Activated CD8-positive, alpha-beta memory T cell treated with anti-CD3 and anti-CD28 coated beads for 48 hours (primary cell): ENCODE measurements at regions not wholly inside any gene's neighbourhood (a gene's known extent, or its start where the extent isn't known, plus 50 kb on each side); places are given as distances from the start of the nearest gene placed in this dataset.
A peak's percentile ranks its signal among the peaks of the same experiment; 100 is the strongest.

Source experiments
- DNase-seq, 3 experiments: peaks; one replicate each; pipeline ENCODE4 v3.0.0-alpha.2; 2020; ENCODE audit warnings: low read depth in 2 of 3, low spot score in 2 of 3

DNA sequence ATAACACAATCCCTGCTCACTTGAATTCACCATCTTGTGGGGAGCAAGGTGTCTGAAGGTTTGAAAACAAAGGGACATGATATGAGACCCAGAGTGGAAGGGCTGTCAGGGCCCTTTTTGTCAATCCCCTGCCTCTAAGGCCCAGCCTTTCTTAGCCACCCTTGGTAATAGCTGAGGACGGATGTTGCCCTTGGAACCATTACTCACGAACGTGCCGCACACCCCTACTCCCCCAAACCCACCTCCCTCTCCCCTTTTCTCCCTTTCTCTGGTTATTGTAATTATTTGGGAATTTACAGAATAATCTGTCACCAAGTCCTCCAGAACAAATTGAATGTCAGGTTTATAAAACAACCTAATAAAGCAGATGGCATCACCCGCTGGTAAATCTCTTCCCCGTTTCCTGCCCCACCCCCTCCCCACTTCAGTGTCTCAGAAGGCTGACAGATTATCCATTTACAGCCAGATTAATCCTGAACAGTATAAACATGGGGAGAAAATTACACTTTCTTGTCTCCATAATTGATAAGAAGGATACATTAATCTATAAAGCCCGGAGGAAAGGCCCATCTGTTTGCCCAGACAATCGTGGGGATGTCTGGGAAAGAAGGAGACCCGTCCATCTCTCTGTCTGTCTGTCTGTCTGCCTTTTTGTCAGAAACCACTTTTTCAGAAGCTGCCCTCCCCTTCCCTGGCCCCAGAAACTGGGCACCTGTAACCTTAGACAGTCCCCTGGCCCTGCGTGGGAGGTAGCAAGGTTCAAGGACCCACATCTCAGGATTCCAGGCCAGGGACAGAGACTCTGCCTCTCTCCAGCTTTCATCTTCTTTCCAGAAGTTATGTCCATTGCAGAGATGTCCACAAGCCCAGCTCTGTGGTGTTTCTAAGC lies 60.6 kb upstream of the CD34 start:
- DNase-seq: no peak

DNA sequence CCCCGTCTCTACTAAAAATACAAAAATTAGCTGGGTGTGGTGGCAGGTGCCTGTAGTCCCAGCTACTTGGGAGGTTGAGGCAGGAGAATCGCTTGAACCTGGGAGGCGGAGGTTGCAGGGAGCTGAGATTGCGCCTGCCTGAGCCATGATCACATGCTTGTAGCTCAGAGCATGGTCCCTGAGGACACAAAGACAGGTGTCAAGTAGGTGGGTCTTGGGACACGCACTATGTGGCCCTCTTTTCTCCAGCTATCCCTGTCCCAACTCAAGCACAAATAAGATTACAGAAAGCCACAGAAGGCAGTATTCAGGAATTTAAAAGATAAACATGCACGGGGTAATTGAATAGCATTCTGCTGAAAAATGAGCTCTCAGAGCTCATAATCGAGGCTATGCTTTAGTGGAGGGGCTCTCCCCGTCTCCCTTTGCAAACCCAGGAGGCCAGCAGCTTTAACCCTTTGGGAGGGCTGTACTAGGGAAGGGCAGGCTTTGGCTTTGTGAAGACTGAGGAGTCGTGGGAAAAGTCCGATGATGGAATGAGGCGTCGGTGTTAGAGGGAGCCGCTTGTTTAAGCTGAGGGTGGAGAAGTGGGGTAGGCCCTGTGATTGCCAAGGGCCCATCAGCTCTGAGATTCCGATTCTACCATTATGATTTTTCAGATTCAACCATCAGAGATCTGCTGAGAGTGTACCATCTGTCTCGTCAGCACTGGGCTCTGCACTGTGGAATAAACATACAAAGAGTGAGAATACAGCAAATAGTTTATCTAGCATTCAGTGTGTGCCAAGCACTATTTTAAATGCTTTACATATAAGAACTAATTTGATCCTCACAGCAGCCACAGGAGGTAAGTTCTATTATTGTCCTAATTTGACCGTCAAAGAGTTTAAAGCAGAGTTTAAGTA lies 59.7 kb upstream of the CD34 start:
- DNase-seq: no peak

DNA sequence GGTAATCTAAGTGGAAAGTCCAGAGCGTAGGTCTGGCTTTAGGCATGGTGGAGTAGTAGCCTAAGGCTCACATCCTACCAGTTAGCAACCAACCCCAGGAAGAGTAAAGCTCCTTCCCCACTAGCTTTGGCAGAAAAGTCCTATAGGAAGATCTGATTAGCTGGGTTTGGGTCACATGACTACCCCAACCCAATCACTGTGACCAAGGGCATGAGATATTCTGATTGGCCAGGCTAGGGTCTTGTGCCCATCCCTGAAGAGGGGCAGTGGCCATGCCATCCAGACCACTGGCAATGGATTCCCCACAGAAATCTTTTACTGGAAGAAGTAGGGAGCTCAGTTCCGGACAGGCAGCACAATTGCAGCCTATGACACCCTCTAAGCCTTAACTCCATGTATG lies 58.6 kb upstream of the CD34 start:
- no peak for DNase-seq

DNA sequence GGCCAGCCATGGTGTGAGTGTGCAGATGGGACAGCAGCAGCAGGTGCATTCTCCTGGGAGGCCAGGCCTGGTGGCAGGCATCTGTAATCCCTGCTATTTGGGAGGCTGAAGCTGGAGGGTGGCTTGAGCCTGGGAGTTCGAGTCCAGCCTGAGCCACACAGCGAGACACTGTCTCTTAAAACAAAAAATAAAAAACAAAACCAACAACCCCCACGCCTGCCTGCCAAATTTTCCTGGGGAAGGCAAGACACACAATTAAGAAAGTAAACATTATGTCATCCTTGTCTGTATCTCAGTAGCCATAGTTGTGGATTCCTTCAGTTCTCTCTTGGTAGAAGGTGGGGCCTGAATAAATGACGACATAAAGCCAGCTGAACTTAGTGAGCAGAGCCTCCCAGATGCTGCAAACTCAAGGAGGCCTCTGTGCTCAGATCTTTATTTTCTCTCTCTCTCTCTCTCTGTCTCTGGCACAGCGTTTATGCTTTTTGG lies 57.6 kb upstream of the CD34 start:
- no peak for DNase-seq

DNA sequence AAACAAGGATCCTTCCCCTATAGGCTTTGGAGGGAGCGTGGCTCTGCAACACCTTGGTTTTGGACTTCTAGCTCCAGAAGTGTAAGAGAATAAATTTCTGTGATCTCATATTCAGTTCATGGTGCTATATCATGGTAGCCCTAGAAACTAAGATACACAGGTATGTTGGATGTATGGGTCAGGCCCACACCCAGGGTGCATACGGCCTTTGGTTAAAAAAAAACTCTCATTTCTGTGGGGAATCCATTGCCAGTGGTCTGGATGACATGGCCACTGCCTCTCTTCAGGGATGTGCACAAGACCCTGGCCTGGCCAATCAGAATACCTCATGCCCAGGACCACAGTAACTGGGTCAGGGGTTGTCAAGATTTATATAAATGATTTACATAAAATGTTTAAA lies 56.8 kb upstream of the CD34 start:
- no peak for DNase-seq

DNA sequence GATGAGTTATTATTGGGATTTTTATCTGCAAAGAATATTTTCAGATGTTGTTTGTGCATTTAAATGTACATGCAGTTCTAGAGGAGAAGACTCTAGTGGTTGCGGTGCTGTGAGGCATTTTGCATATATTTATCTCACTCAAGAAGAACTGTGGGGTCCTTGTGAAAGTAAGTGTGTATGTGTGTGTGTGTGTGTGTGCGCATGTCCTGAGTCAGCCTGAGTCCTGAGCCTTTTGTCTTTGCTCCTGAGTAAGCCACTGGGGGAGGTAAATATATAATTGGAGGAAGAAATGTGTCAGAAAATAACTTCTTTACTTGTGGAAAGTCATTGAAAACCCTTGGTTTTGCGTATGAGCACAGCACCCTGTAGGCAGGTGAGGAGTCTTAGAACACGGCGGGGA lies 55.6 kb upstream of the CD34 start:
- DNase-seq: no peak

DNA sequence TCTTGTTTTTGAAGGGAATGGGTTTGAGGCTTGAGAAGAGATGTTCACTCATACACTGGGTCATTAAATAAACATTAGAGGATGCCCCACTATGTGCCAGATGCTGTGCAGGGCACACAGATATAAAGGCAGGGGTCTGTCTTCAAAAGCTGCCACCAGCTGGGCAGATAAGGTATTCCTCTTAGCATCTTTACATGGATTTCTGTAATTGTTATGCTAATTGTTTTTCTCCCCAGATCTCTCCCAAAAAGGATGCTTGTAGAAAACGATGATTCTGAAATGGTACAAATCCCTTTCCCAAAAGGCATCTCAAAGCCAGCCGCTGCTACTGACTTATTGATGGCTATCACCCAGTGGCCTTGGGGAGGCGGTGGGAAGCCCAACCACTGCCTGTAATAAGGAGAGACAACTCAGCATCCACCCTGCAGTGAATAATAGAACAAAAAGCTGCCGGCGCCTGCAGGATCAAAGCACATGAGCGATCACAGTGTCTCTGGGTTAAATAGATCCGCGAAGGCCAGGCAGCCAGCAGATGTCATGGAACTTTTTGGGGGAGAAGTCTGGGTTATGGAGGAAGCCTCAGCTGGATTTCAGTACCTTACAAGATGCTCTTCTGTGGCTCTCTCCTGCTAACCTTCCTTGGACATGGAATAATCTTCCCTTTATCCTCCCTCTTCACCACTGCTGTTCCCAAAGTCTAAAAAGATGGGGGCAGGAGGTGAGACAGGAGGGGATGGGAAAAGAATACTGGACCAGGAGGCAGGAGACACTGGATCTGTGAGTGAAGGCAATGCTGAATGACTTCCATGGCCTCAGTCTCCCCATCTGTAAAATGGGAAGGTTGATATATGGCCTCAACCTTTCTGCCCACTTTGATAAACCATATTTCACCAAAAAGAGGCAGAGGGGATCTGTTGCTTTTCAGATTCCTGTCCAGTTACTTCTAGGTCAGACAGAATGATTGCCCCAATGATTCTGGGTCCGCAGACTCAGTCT lies 54.8 kb upstream of the CD34 start:
- no peak for DNase-seq

DNA sequence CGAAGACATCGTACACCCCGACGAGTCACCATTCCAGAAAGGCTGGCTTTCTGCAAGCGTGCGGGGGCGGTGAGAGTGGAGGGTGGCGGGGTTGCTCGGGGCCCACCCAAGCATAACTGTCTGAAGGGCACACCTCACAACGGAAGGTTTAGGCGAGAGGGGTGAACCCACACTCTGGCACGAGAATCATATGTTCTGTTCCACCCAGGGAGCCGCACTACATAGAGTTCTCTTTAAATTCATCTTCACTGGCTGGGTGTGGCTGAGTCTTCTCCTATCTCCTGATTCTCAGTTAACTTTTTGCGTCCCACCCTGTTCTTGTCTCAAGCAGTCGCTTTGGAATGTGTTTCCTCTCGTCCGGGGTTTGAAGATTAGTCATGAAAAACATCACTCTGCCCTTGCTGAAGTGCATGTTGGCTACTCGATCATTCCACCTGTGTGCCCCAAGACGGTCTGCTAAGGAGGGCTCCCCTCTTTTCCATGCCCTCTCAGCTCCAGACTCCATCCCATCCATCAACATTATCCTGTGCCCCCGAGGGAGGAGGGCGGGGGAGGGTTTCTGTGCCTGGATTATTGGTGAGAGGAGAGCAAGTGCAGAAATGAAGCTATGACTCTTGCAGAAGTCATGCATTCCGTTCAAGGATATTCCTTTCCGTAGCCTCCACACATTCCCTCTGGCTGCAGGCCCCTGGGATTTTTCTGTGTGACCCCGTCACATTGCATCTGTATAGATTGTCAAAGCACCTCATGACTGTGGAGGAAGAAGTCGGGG lies 53.5 kb upstream of the CD34 start:
- no peak for DNase-seq

DNA sequence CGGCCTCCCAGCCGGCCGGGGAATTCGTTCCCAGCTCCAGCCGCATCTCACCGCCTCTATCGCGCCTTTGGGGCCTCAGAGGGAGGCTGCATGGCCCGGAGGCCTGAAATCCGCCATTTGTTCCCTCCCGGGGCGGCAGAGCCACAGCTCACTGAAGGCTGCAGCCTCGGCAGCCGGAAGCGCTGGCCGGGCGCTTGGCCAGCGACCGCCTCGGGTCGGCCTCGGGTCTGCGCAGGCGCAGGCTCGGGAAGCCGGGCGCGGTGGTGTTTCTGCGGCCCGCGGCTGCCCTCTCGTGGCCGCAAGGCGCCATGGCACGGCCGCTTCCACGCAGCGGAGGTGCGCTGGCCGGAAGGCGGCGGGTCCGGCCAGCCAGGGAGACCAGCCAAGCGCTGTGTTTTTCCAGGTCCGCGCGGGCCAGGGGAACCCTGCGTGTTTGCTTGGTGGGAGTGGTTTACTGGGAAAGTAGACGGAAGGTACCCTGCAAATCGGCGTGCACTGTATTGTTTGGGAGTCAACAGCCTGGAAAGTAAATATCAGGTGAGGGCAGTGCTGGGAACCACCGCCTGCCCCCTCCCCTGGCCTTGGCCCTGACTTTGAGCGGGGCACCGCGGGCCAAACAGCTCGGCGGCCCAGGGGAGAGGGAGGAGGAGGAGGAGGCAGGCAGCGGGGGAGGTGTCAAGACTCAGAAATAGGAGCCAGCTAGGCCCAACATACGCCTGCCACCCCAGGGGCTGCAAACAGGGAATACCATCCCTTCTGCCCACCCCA lies 52.7 kb upstream of the CD34 start:
- DNase-seq: peak; percentile 74 to 81 (median 79)

DNA sequence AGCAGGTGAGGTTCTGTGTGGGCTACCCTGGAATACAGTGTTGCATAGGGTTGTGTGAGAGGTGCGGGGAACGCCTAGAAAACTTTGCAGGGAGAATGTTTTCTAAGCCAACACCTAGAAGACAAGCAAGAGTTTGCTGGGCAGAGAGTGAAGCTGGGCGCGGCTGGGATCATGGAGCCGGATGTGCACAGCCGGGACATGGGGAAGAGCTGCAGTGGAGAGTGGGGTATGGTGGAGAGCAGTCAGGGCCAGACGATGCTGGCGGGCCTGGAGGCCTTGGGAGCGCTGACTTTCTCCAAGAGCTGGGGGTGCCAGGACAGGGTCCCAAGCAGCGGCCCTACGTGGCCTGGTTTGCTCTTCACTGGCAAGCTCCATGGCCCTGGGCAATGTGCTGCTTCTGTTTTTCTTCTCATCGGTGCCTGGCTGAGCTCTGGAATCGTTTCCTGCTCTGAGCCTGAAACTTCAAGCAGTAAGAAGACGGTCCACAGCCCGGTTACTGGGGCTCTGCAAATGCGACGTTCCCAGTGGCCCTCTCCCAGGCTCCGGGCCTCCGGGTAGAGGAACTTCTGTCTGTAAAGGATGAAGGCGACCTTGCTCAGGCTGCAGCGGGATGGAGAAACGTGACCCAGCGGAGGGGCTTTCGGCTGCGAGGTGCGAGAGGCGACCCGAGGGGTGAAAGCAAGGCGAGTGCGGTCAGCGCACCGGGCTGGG lies 51.9 kb upstream of the CD34 start:
- DNase-seq: no peak
